H9 (cell line): ENCODE measurements at regions not wholly inside any gene's neighbourhood (a gene's known extent, or its start where the extent isn't known, plus 50 kb on each side); places are given as distances from the start of the nearest gene placed in this dataset.

ENCODE experiments used
- DNase-seq: peaks from one replicate; pipeline ENCODE4 v3.0.0-alpha.2; 2017
- H2AFZ ChIP-seq: one replicate; pipeline ENCODE4 v1.6.1; 2013; ENCODE audit warnings: mild to moderate bottlenecking, low read length, control low read depth, moderate library complexity
- H2AK5ac ChIP-seq: 2 replicates; pipeline ENCODE4 v1.6.1; 2013; ENCODE audit warnings: low read length, control low read depth, mixed read lengths; ENCODE audit not compliant: insufficient read length
- H2BK120ac ChIP-seq: one replicate; pipeline ENCODE4 v1.6.1; 2013; ENCODE audit warnings: low read depth, mild to moderate bottlenecking, low read length, control low read depth, inconsistent platforms; ENCODE audit not compliant: poor library complexity, severe bottlenecking
- H2BK12ac ChIP-seq: 2 replicates; pipeline ENCODE4 v1.6.1; 2013; ENCODE audit warnings: low read length, control low read depth, mixed read lengths, low read depth; ENCODE audit not compliant: insufficient read length
- H2BK15ac ChIP-seq: 2 replicates; pipeline ENCODE4 v1.6.1; 2013; ENCODE audit warnings: low read depth, low read length, control low read depth
- H2BK20ac ChIP-seq: one replicate; pipeline ENCODE4 v1.6.1; 2013; ENCODE audit warnings: low read depth, mild to moderate bottlenecking, low read length, control low read depth, inconsistent platforms; ENCODE audit not compliant: poor library complexity, severe bottlenecking
- H2BK5ac ChIP-seq: 2 replicates; pipeline ENCODE4 v1.6.1; 2013; ENCODE audit warnings: low read length, control low read depth, mixed read lengths; ENCODE audit not compliant: insufficient read length
- H3K14ac ChIP-seq: 2 replicates; pipeline ENCODE4 v1.6.1; 2013; ENCODE audit warnings: low read length, control low read depth; ENCODE audit not compliant: insufficient read depth
- H3K18ac ChIP-seq: 2 replicates; pipeline ENCODE4 v1.6.1; 2013; ENCODE audit warnings: low read depth, mild to moderate bottlenecking, mixed read lengths, low read length, control low read depth; ENCODE audit not compliant: insufficient read length
- H3K23ac ChIP-seq: 2 replicates; pipeline ENCODE4 v1.6.1; 2013; ENCODE audit warnings: low read length, control low read depth, mixed read lengths, low read depth; ENCODE audit not compliant: insufficient read length
- H3K23me2 ChIP-seq: 2 replicates; pipeline ENCODE4 v1.6.1; 2013; ENCODE audit warnings: low read depth, mild to moderate bottlenecking, mixed read lengths, low read length, control low read depth; ENCODE audit not compliant: insufficient read length, poor library complexity, severe bottlenecking
- H3K27ac ChIP-seq: 2 replicates; pipeline ENCODE4 v1.5.1; 2013; ENCODE audit warnings: low read length, control low read depth, mixed read lengths, low read depth; ENCODE audit not compliant: insufficient read length
- H3K27me3 ChIP-seq: 2 replicates; pipeline ENCODE4 v1.6.1; 2013; ENCODE audit warnings: low read length, control low read depth, inconsistent platforms; ENCODE audit not compliant: insufficient read depth
- H3K4ac ChIP-seq: 2 replicates; pipeline ENCODE4 v1.6.1; 2013; ENCODE audit warnings: low read depth, mild to moderate bottlenecking, control low read depth, inconsistent platforms, low read length, moderate library complexity
- H3K4me1 ChIP-seq: 2 replicates; pipeline ENCODE4 v1.6.1; 2013; ENCODE audit warnings: low read length, control low read depth, inconsistent platforms; ENCODE audit not compliant: insufficient read depth
- H3K4me2 ChIP-seq: 2 replicates; pipeline ENCODE4 v1.6.1; 2013; ENCODE audit warnings: low read length, control low read depth, mixed read lengths; ENCODE audit not compliant: insufficient read length, insufficient read depth
- H3K56ac ChIP-seq: 2 replicates; pipeline ENCODE4 v1.6.1; 2013; ENCODE audit warnings: low read depth, mild to moderate bottlenecking, mixed read lengths, low read length, control low read depth; ENCODE audit not compliant: insufficient read length
- H3K79me1 ChIP-seq: 2 replicates; pipeline ENCODE4 v1.6.1; 2013; ENCODE audit warnings: low read depth, mild to moderate bottlenecking, moderate library complexity, low read length, control low read depth, inconsistent platforms; ENCODE audit not compliant: insufficient read depth, poor library complexity, severe bottlenecking
- H3K79me2 ChIP-seq: 2 replicates; pipeline ENCODE4 v1.6.1; 2013; ENCODE audit warnings: low read length, control low read depth, inconsistent platforms; ENCODE audit not compliant: insufficient read depth
- H3K9ac ChIP-seq: 2 replicates; pipeline ENCODE4 v1.6.1; 2013; ENCODE audit warnings: low read length, control low read depth, mixed read lengths; ENCODE audit not compliant: insufficient read length; ENCODE audit errors: extremely low read depth
- H3K9me3 ChIP-seq: one replicate; pipeline ENCODE4 v1.6.1; 2013; ENCODE audit warnings: low read depth, low read length, inconsistent platforms; ENCODE audit not compliant: control insufficient read depth
- H3T11ph ChIP-seq: one replicate; pipeline ENCODE4 v1.6.1; 2013; ENCODE audit warnings: mild to moderate bottlenecking, low read length, control low read depth, inconsistent platforms
- H4K20me1 ChIP-seq: one replicate; pipeline ENCODE4 v1.6.1; 2013; ENCODE audit not compliant: control insufficient read depth, insufficient read length, insufficient read depth
- H4K5ac ChIP-seq: 2 replicates; pipeline ENCODE4 v1.6.1; 2013; ENCODE audit warnings: low read depth, mild to moderate bottlenecking, mixed read lengths, low read length, control low read depth; ENCODE audit not compliant: insufficient read length
- H4K8ac ChIP-seq: replicated peaks from 2 replicates; pipeline ENCODE4 v1.6.1; 2013; ENCODE audit warnings: low read length, control low read depth, mixed read lengths, low read depth; ENCODE audit not compliant: insufficient read length
- H4K91ac ChIP-seq: 2 replicates; pipeline ENCODE4 v1.6.1; 2013; ENCODE audit warnings: low read depth, mild to moderate bottlenecking, moderate library complexity, mixed read lengths, low read length, control low read depth; ENCODE audit not compliant: insufficient read length
- H3K27ac Mint-ChIP-seq, 3 experiments: 2 replicates in 2 of 3; 3 replicates in 1 of 3; pipeline ENCODE4 v1.8.0; 2020 to 2021; ENCODE audit warnings: mixed read lengths in 3 of 3, mild to moderate bottlenecking in 1 of 3, moderate library complexity in 1 of 3
- H3K27me3 Mint-ChIP-seq: 2 replicates; pipeline ENCODE4 v1.8.0; 2021; ENCODE audit warnings: low read depth, mild to moderate bottlenecking, moderate library complexity, mixed read lengths
- H3K36me3 Mint-ChIP-seq, 3 experiments: 2 replicates in 2 of 3; 3 replicates in 1 of 3; pipeline ENCODE4 v1.8.0; 2020 to 2021; ENCODE audit warnings: low read depth in 3 of 3, mixed read lengths in 3 of 3; ENCODE audit not compliant: insufficient read depth in 1 of 3
- H3K4me1 Mint-ChIP-seq, 2 experiments: 2 replicates each; pipeline ENCODE4 v1.8.0; 2020; ENCODE audit warnings: mixed read lengths in 2 of 2
- H3K4me3 Mint-ChIP-seq, 2 experiments: 2 replicates in 1 of 2; 3 replicates in 1 of 2; pipeline ENCODE4 v1.8.0; 2020 to 2021; ENCODE audit warnings: mild to moderate bottlenecking in 2 of 2, mixed read lengths in 2 of 2, moderate library complexity in 1 of 2
- H3K9me3 Mint-ChIP-seq, 2 experiments: 2 replicates in 1 of 2; 3 replicates in 1 of 2; pipeline ENCODE4 v1.8.0; 2020; ENCODE audit warnings: mild to moderate bottlenecking in 2 of 2, mixed read lengths in 2 of 2, moderate library complexity in 1 of 2
- WGBS: extraction: QIAGEN DNeasy Blood & Tissue Kit; methylation state at CpG from one replicate; pipeline ENCODE4 v1.1.7; 2013; ENCODE audit warnings: missing lambda C conversion rate, low lambda C conversion rate, mixed read lengths; ENCODE audit not compliant: insufficient read length; ENCODE audit errors: extremely low coverage; 5-methylcytosine and 5-hydroxymethylcytosine counted together
- TF ChIP-seq, protein P1 (sequence below): fragments of 200-600 bp; sonication (generic); conservative IDR thresholded peaks from 3 replicates; pipeline ENCODE4 v1.8.0; 2021; ENCODE audit warnings: antibody characterized with exemption, mild to moderate bottlenecking

DNA sequence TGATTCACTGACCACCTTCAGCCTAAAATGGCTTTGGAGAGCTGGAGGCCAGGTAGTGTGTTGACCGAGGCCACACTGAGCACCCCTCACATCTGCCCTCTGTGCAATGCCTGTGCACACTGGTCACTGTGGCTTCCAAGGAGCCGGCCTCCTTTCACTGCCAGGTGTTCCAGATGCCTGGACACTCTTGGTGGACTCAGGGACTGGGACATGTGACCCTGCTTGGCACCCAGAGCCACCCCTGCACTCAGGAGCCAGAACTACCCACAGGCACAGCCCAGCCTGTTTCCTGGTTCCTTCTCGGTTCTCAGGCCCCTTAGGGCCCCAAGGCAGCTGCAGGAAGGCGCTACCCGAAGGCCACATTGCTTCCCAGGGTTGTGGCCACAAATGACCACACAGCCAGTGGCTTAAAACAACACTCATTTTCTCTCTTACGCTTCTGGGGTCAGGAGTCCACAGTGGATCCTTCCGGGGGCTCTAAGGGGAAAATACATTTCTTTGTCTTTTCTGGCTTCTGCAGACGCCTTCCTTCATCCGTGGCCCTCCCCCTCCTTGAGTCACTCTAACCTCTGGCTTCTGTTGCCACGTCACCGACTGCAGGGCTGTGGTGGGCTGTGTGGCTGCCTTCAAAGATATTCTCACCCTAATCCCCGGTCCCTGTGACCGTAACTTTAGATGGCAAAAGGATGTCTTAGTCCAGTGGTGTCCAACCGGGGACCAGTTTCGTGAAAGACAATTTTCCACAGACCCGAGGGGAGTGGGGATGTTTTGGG is 78.6 kb downstream of the ASB1 start:
- H4K8ac ChIP-seq, result no peak overlapping the region
- no peak overlapping the region for H2BK15ac ChIP-seq
- Mint-ChIP-seq H3K4me3 (no peak overlapping the region), H3K4me1 (peaks cover 26 to 42% of the 10 kb centered on the region in 2 experiments), H3K27ac (no peak overlapping the region; a peak in 2 of 7 replicates), H3K36me3 (peaks cover 3 to 8% (median 5%) of the 10 kb centered on the region in 3 experiments; a peak in 5 of 7 replicates), H3K27me3 (peaks cover 15% of the 10 kb centered on the region), H3K9me3 (peaks cover 9% of the 10 kb centered on the region in 2 experiments)
- no peak overlapping the region for H4K91ac ChIP-seq
- H2BK5ac ChIP-seq, result no peak overlapping the region
- no peaks in the 10 kb centered on the region; the same call in 1 of the 2 replicates for H3K4me1 ChIP-seq
- H2AFZ ChIP-seq, result no peak overlapping the region
- no peaks in the 10 kb centered on the region for H3K9me3 ChIP-seq
- no peak overlapping the region for H2BK12ac ChIP-seq
- no peak overlapping the region for H2BK120ac ChIP-seq
- H2BK20ac ChIP-seq, result no peak overlapping the region
- H2AK5ac ChIP-seq, result no peak overlapping the region
- no peaks in the 10 kb centered on the region for H3K27me3 ChIP-seq
- H3K14ac ChIP-seq, result no peak overlapping the region
- no peak for DNase-seq
- TF ChIP-seq, protein P1, sequence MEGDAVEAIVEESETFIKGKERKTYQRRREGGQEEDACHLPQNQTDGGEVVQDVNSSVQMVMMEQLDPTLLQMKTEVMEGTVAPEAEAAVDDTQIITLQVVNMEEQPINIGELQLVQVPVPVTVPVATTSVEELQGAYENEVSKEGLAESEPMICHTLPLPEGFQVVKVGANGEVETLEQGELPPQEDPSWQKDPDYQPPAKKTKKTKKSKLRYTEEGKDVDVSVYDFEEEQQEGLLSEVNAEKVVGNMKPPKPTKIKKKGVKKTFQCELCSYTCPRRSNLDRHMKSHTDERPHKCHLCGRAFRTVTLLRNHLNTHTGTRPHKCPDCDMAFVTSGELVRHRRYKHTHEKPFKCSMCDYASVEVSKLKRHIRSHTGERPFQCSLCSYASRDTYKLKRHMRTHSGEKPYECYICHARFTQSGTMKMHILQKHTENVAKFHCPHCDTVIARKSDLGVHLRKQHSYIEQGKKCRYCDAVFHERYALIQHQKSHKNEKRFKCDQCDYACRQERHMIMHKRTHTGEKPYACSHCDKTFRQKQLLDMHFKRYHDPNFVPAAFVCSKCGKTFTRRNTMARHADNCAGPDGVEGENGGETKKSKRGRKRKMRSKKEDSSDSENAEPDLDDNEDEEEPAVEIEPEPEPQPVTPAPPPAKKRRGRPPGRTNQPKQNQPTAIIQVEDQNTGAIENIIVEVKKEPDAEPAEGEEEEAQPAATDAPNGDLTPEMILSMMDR, result no peak
- H3K9ac ChIP-seq, result no peak overlapping the region
- no peak overlapping the region for H3T11ph ChIP-seq
- no peak overlapping the region for H3K23ac ChIP-seq
- H3K79me2 ChIP-seq, result no peaks in the 10 kb centered on the region
- H3K27ac ChIP-seq, result no peak overlapping the region
- H4K5ac ChIP-seq, result no peak overlapping the region
- no peaks in the 10 kb centered on the region for H3K79me1 ChIP-seq
- H3K4me2 ChIP-seq, result no peak overlapping the region
- no peak overlapping the region for H3K56ac ChIP-seq
- H3K18ac ChIP-seq, result no peak overlapping the region
- no CpG with 5 or more reads among the region's 16 CpGs for WGBS
- H3K23me2 ChIP-seq, result no peaks in the 10 kb centered on the region
- no peak overlapping the region for H3K4ac ChIP-seq
- no peaks in the 10 kb centered on the region for H4K20me1 ChIP-seq
